ENCODE measurements at regions not wholly inside any gene's neighbourhood (a gene's known extent, or its start where the extent isn't known, plus 50 kb on each side); places are given as distances from the start of the nearest gene placed in this dataset.
"Not testable (repeated sequence)": the region's sequence is repeated elsewhere in the genome, so short reads cannot be mapped to it uniquely, and the experiment has no call there.

DNA sequence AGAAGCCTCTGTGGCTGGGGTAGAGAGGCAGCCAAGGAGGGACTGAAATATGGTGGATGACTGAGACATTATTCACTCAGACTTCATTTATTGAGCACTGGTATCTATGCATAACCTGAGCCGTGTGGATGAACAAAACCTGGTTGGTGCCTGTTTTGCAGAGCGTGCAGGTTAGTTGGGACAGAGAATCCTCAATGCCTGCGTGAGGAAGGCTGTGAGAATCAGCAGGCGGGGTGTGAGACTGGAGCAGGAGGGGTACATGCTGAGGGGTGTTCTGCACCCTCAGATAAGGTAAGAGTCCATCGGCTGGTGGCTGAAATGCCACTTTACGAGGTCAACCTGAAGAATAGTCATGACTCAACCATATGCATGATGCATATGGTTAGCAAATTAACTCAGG lies 271.6 kb downstream of the MED10 start:
- intact Hi-C loops (cut with DNase I) = no loop called here
- Histone ChIP-seq H3K27ac (no peak overlapping the region), H3K4me1 (no peaks in the 10 kb centered on the region), H3K9me3 (no peaks in the 10 kb centered on the region), H3K27me3 (no peaks in the 10 kb centered on the region), H3K36me3 (no peaks in the 10 kb centered on the region), H3K4me3 (replicated peaks in 1 of 3) (no peak overlapping the region)
- DNase-seq = no peak
- WGBS, 2 donors = 87 to 92% methylated on average over 6 of the region's 6 CpGs
- TF ChIP-seq POLR2A (IDR thresholded peaks at IDR 0.05) = no peak
- TF ChIP-seq, protein P1, sequence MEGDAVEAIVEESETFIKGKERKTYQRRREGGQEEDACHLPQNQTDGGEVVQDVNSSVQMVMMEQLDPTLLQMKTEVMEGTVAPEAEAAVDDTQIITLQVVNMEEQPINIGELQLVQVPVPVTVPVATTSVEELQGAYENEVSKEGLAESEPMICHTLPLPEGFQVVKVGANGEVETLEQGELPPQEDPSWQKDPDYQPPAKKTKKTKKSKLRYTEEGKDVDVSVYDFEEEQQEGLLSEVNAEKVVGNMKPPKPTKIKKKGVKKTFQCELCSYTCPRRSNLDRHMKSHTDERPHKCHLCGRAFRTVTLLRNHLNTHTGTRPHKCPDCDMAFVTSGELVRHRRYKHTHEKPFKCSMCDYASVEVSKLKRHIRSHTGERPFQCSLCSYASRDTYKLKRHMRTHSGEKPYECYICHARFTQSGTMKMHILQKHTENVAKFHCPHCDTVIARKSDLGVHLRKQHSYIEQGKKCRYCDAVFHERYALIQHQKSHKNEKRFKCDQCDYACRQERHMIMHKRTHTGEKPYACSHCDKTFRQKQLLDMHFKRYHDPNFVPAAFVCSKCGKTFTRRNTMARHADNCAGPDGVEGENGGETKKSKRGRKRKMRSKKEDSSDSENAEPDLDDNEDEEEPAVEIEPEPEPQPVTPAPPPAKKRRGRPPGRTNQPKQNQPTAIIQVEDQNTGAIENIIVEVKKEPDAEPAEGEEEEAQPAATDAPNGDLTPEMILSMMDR (IDR thresholded peaks at IDR 0.05) = no peak

DNA sequence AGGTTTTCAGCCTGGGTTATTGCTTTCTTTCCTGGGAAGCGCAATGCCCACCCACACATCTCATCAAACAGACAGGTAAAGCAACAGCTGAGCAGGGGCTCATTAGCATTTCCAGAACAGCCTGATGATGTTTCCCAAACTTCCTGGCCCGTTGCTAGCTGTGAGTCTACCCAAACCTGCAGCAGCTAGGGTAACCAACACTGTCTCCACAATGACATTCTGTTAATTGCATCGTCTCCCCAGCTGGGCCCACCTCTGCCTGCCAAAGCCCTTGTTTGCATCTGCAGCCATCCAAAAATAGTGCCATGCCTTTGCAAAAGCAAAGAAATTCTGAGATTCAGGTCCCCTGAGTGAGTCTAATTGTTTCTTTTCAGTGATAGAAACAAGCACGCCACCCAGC lies 273.0 kb downstream of the MED10 start:
- 72 to 75% methylated on average over 4 of the region's 4 CpGs for WGBS, 2 donors
- no peak overlapping the region for H3K4me3 ChIP-seq (replicated peaks in 1 of 3)
- intact Hi-C loops (cut with DNase I) = no loop called here
- no peaks in the 10 kb centered on the region for H3K4me1 ChIP-seq
- no peaks in the 10 kb centered on the region for H3K9me3 ChIP-seq
- no peak overlapping the region for H3K27ac ChIP-seq
- TF ChIP-seq POLR2A (IDR thresholded peaks at IDR 0.05) = no peak
- TF ChIP-seq, protein P1 (IDR thresholded peaks at IDR 0.05) = no peak
- no peaks in the 10 kb centered on the region for H3K27me3 ChIP-seq
- H3K36me3 ChIP-seq = no peaks in the 10 kb centered on the region
- no peak for DNase-seq

DNA sequence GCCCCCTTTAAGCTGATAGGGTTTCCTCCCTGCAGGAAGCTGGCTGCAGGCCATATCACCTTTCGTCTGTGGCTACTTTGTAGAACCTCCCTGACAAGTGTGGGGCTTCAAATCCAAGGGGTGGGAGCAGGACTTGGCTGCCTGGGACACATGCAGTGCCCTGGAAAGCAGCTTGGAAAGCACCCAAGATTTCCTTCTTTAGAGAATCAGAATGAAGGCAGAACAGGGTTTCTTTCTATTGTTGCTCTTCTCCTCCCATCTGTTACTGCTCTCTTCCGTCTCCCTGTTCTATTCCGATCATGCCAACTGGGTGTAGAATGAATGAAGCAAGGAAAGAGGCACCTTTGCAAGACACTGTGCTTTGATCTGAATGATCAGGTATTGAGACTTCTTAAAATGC lies 282.2 kb downstream of the MED10 start:
- 58 to 61% methylated on average over 3 of the region's 3 CpGs for WGBS, 2 donors
- Histone ChIP-seq H3K4me3 (replicated peaks in 1 of 3) (no peak overlapping the region), H3K27ac (no peak overlapping the region), H3K9me3 (no peaks in the 10 kb centered on the region), H3K4me1 (no peaks in the 10 kb centered on the region), H3K36me3 (no peaks in the 10 kb centered on the region), H3K27me3 (no peaks in the 10 kb centered on the region)
- intact Hi-C loops (cut with DNase I) = no loop called here
- DNase-seq = no peak
- no peak for TF ChIP-seq POLR2A (IDR thresholded peaks at IDR 0.05)
- TF ChIP-seq, protein P1 (IDR thresholded peaks at IDR 0.05) = no peak

DNA sequence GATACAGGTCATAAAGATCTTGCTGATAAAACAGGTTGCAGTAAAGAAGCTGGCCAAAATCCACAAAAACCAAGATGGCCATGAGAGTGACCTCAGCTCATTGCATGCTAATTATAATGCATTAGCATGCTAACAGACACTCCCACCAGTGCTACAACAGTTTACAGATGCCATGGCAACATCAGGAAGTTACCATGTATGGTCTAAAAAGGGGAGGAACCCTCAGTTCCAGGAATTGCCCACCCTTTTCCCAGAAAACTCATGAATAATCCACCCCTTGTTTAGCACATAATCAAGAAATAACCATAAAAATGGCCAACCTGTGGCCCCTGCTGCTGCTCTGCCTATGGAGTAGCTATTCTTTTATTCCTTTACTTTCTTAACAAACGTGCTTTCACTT lies 284.2 kb downstream of the MED10 start:
- H3K36me3 ChIP-seq; H3K4me3 ChIP-seq (replicated peaks in 1 of 3); DNase-seq; H3K4me1 ChIP-seq; H3K27me3 ChIP-seq; H3K9me3 ChIP-seq; H3K27ac ChIP-seq; intact Hi-C loops (cut with DNase I): not testable (repeated sequence)
- 28 to 35% methylated on average over 1 of the region's 1 CpG for WGBS, 2 donors

DNA sequence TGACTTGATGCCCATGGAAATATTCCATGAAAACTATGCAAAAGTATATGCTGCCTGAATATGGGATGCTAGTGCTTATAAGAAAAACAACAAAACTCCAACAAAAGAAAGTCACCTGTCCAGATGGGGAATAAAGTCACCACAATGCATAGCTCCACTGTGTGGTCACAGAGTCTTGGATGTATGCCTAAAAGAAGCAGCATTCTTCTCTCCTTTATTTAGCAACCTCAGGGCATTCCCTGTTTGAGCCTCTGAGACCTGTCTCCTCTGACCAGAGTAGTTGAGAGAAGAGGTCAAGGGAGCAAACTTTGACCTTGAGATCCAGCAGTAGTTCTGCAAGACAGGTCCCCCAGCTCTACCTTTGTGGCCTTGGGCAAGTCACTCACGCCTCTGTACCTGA lies 287.5 kb downstream of the MED10 start:
- Histone ChIP-seq H3K27ac (no peak overlapping the region), H3K4me3 (replicated peaks in 1 of 3) (no peak overlapping the region), H3K4me1 (no peaks in the 10 kb centered on the region), H3K9me3 (no peaks in the 10 kb centered on the region), H3K27me3 (no peaks in the 10 kb centered on the region), H3K36me3 (no peaks in the 10 kb centered on the region)
- no peak for DNase-seq
- intact Hi-C loops (cut with DNase I) = no loop called here
- no peak for TF ChIP-seq POLR2A (IDR thresholded peaks at IDR 0.05)
- TF ChIP-seq, protein P1 (IDR thresholded peaks at IDR 0.05) = no peak
- WGBS, 2 donors = 92% methylated on average over 1 of the region's 1 CpG; no CpG with 5 or more reads in 1 of the 2 donors

DNA sequence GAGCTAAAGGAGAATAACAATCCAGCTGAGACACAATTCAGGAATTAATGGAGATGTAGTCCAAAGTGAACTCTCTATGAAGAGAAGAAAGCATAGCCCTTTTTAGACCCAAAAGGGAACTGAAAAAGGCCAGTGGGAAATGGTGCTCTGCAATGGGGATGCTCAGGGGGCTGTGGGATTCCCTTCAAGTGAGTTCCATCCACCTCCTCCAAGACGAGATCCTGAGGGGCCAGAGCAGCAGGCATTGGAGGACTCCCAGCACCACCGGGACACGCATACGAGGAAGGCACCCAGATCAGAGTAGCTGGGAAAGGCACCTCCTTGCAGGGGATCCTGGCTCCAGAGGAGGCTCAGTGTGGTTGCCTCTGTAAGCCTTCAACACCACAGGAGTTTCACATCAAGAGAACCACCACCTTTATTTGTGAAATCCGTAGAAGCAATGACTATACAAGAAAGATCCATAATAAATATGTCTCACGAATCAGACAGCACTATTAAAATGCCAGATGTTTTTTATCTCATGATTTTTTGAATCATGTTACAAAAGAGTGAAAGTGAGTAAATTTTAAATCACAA lies 288.2 kb downstream of the MED10 start:
- DNase-seq = no peak
- H3K27ac ChIP-seq = no peak overlapping the region
- H3K4me3 ChIP-seq (replicated peaks in 1 of 3) = no peak overlapping the region
- no peaks in the 10 kb centered on the region for H3K9me3 ChIP-seq
- no peaks in the 10 kb centered on the region for H3K27me3 ChIP-seq
- 67 to 78% methylated on average over 6 of the region's 6 CpGs for WGBS, 2 donors
- H3K4me1 ChIP-seq = no peaks in the 10 kb centered on the region
- TF ChIP-seq POLR2A (IDR thresholded peaks at IDR 0.05) = no peak
- TF ChIP-seq, protein P1 (IDR thresholded peaks at IDR 0.05) = no peak
- intact Hi-C loops (cut with DNase I) = no loop called here
- no peaks in the 10 kb centered on the region for H3K36me3 ChIP-seq

Data from thyroid gland (tissue), 4 donors.